Large intestine (tissue), 3 donors: ENCODE measurements at regions not wholly inside any gene's neighbourhood (a gene's known extent, or its start where the extent isn't known, plus 50 kb on each side); places are given as distances from the start of the nearest gene placed in this dataset.
"Not testable (repeated sequence)": the region's sequence is repeated elsewhere in the genome, so short reads cannot be mapped to it uniquely, and the experiment has no call there.

Experiments
- DNase-seq, 2 donors: peaks; one replicate each; pipeline versions ENCODE4 v3.0.0 to v3.0.0-alpha.2; 2013
- H3K27ac ChIP-seq: one replicate; pipeline ENCODE4 v1.5.1; 2013; ENCODE audit warnings: low read length
- H3K27me3 ChIP-seq: 2 replicates; pipeline ENCODE4 v1.6.1; 2013; ENCODE audit warnings: low read length; ENCODE audit not compliant: control insufficient read depth, insufficient read depth
- H3K36me3 ChIP-seq: 2 replicates; pipeline ENCODE4 v1.6.1; 2013; ENCODE audit warnings: low read length; ENCODE audit not compliant: control insufficient read depth, insufficient read depth
- H3K4me1 ChIP-seq: one replicate; pipeline ENCODE4 v1.6.1; 2013; ENCODE audit warnings: low read length; ENCODE audit not compliant: control insufficient read depth, insufficient read depth
- H3K4me3 ChIP-seq: one replicate; pipeline ENCODE4 v1.5.1; 2013; ENCODE audit warnings: low read length
- H3K9me3 ChIP-seq: one replicate; pipeline ENCODE4 v1.6.1; 2013; ENCODE audit warnings: mild to moderate bottlenecking, low read depth, low read length, moderate library complexity; ENCODE audit not compliant: control insufficient read depth
- WGBS: methylation state at CpG from one replicate; pipeline ENCODE4 v1.1.5; 2013; ENCODE audit warnings: low lambda C conversion rate; ENCODE audit not compliant: insufficient coverage; 5-methylcytosine and 5-hydroxymethylcytosine counted together

GRCh38 chrX:63186137-63186536, 165.0 kb downstream of the SPIN4 start:
- Histone ChIP-seq H3K4me3 (no peak overlapping the region), H3K4me1 (no peaks in the 10 kb centered on the region), H3K36me3 (no peaks in the 10 kb centered on the region), H3K27ac (no peak overlapping the region), H3K9me3 (no peaks in the 10 kb centered on the region), H3K27me3 (no peaks in the 10 kb centered on the region)
- WGBS = no CpG with 5 or more reads among the region's 1 CpG
- no peak for DNase-seq

GRCh38 chrX:63179852-63180251, 171.3 kb downstream of the SPIN4 start:
- DNase-seq, H3K9me3 ChIP-seq, H3K27me3 ChIP-seq, H3K36me3 ChIP-seq, H3K4me3 ChIP-seq, H3K4me1 ChIP-seq, H3K27ac ChIP-seq: not testable (repeated sequence)
- WGBS = no CpG with 5 or more reads among the region's 3 CpGs

- not testable (repeated sequence) for H3K4me3 ChIP-seq, H3K27ac ChIP-seq, DNase-seq, H3K4me1 ChIP-seq, H3K27me3 ChIP-seq, H3K36me3 ChIP-seq, H3K9me3 ChIP-seq
- no CpG with 5 or more reads among the region's 4 CpGs for WGBS
Measured at GRCh38 chrX:63176578-63176977, 174.6 kb downstream of the SPIN4 start.

- not testable (repeated sequence) for H3K27me3 ChIP-seq, H3K9me3 ChIP-seq, H3K27ac ChIP-seq, H3K4me3 ChIP-seq, DNase-seq, H3K36me3 ChIP-seq, H3K4me1 ChIP-seq
- no CpG with 5 or more reads among the region's 8 CpGs for WGBS
Measured at GRCh38 chrX:63173841-63174718, 177.1 kb downstream of the SPIN4 start.

- WGBS = no CpG with 5 or more reads among the region's 4 CpGs
- not testable (repeated sequence) for DNase-seq, H3K9me3 ChIP-seq, H3K4me3 ChIP-seq, H3K27me3 ChIP-seq, H3K36me3 ChIP-seq, H3K4me1 ChIP-seq, H3K27ac ChIP-seq
Measured at GRCh38 chrX:63169416-63169815, 181.7 kb downstream of the SPIN4 start.

- H3K27ac ChIP-seq, H3K36me3 ChIP-seq: not testable (repeated sequence)
- no CpG with 5 or more reads among the region's 1 CpG for WGBS
Measured at GRCh38 chrX:63168949-63169348, 182.2 kb downstream of the SPIN4 start.

GRCh38 chrX:63167002-63167401, 184.1 kb downstream of the SPIN4 start:
- no CpG with 5 or more reads among the region's 1 CpG for WGBS
- not testable (repeated sequence) for H3K27me3 ChIP-seq, H3K9me3 ChIP-seq, H3K27ac ChIP-seq, H3K36me3 ChIP-seq, DNase-seq, H3K4me3 ChIP-seq, H3K4me1 ChIP-seq

More at GRCh38 chrX:63168949-63169348, 182.2 kb downstream of the SPIN4 start:
- not testable (repeated sequence) for H3K27me3 ChIP-seq, DNase-seq, H3K9me3 ChIP-seq, H3K4me1 ChIP-seq, H3K4me3 ChIP-seq

GRCh38 chrX:63160994-63161393, 190.1 kb downstream of the SPIN4 start:
- H3K4me3 ChIP-seq, H3K4me1 ChIP-seq, H3K27ac ChIP-seq, H3K9me3 ChIP-seq, H3K27me3 ChIP-seq, H3K36me3 ChIP-seq, DNase-seq: not testable (repeated sequence)
- WGBS = no CpG with 5 or more reads among the region's 1 CpG

- H3K4me1 ChIP-seq, H3K9me3 ChIP-seq, DNase-seq, H3K27me3 ChIP-seq, H3K36me3 ChIP-seq, H3K4me3 ChIP-seq, H3K27ac ChIP-seq: not testable (repeated sequence)
- WGBS = no CpG with 5 or more reads among the region's 1 CpG
Measured at GRCh38 chrX:63160340-63160739, 190.8 kb downstream of the SPIN4 start.

- not testable (repeated sequence) for H3K27ac ChIP-seq, H3K4me1 ChIP-seq, H3K9me3 ChIP-seq, H3K4me3 ChIP-seq, H3K36me3 ChIP-seq, H3K27me3 ChIP-seq, DNase-seq
- no CpG with 5 or more reads among the region's 10 CpGs for WGBS
Measured at GRCh38 chrX:63145526-63145925, 205.6 kb downstream of the SPIN4 start.

- not testable (repeated sequence) for H3K36me3 ChIP-seq, H3K4me3 ChIP-seq
- no CpG with 5 or more reads among the region's 2 CpGs for WGBS
Measured at GRCh38 chrX:63142588-63142987, 208.5 kb downstream of the SPIN4 start.

More at GRCh38 chrX:63142588-63142987, 208.5 kb downstream of the SPIN4 start:
- not testable (repeated sequence) for H3K27me3 ChIP-seq, DNase-seq, H3K9me3 ChIP-seq, H3K4me1 ChIP-seq, H3K27ac ChIP-seq
